K562 (cell line): ENCODE measurements at regions not wholly inside any gene's neighbourhood (a gene's known extent, or its start where the extent isn't known, plus 50 kb on each side); places are given as distances from the start of the nearest gene placed in this dataset.

Source experiments
- BDP1 ChIP-seq: IDR thresholded peaks from 3 replicates; pipeline ENCODE4 v1.6.1; 2011; ENCODE audit not compliant: insufficient read length, insufficient read depth
- BRF2 ChIP-seq: IDR thresholded peaks from 3 replicates; pipeline ENCODE4 v1.6.1; 2011; ENCODE audit warnings: borderline replicate concordance, mild to moderate bottlenecking; ENCODE audit not compliant: insufficient read length, insufficient read depth
- CBFA2T2 ChIP-seq: fragments of 450-650 bp; conservative IDR thresholded peaks from 2 replicates; pipeline ENCODE4 v1.6.1; 2017; ENCODE audit warnings: mild to moderate bottlenecking
- CEBPZ ChIP-seq: fragments of 150-350 bp; IDR thresholded peaks from 2 replicates; pipeline ENCODE4 v1.6.1; 2014; ENCODE audit warnings: low read depth, mild to moderate bottlenecking, low read length, borderline replicate concordance
- CREBBP ChIP-seq: IDR thresholded peaks from one replicate; pipeline ENCODE4 v1.6.1; 2012; ENCODE audit warnings: low read depth, mild to moderate bottlenecking, control low read depth, inconsistent platforms, low read length
- ETV5 ChIP-seq: sonication (generic); formaldehyde crosslinking; IDR thresholded peaks from 2 replicates; pipeline ENCODE4 v1.4.0; 2020; ENCODE audit warnings: low read depth, mild to moderate bottlenecking, missing genetic modification reagents
- FOXJ2 ChIP-seq: fragments of 200-800 bp; sonication (Bioruptor generic); IDR thresholded peaks from 2 replicates; pipeline ENCODE4 v1.6.1; 2016; ENCODE audit warnings: missing genetic modification characterization, missing compliant biosample characterization
- GMEB1 ChIP-seq: fragments of 250-450 bp; sonication (Bioruptor Pico); IDR thresholded peaks from 2 replicates; pipeline ENCODE4 v1.4.0; 2020; ENCODE audit warnings: mild to moderate bottlenecking
- IFI16 ChIP-seq: fragments of 250-450 bp; sonication (Bioruptor Pico); IDR thresholded peaks from 2 replicates; pipeline ENCODE4 v2.1.2; 2022; ENCODE audit warnings: mild to moderate bottlenecking, inconsistent platforms
- KAT8 ChIP-seq: fragments of 450-650 bp; IDR thresholded peaks from 2 replicates; pipeline ENCODE4 v1.6.1; 2016; ENCODE audit warnings: low read depth, mild to moderate bottlenecking
- KLF6 ChIP-seq: fragments of 250-450 bp; sonication (Bioruptor Pico); IDR thresholded peaks from 2 replicates; pipeline ENCODE4 v1.4.0; 2020; ENCODE audit warnings: mild to moderate bottlenecking, moderate library complexity, borderline replicate concordance
- MED1 ChIP-seq: sonication (generic); formaldehyde crosslinking; IDR thresholded peaks from 2 replicates; pipeline ENCODE4 v1.8.1; 2023; ENCODE audit warnings: missing genetic modification reagents, borderline replicate concordance
- NCOA6 ChIP-seq: fragments of 450-650 bp; IDR thresholded peaks from 2 replicates; pipeline ENCODE4 v1.6.1; 2017; ENCODE audit warnings: mild to moderate bottlenecking
- PREB ChIP-seq: sonication (generic); formaldehyde crosslinking; IDR thresholded peaks from 2 replicates; pipeline ENCODE4 v1.8.1; 2023; ENCODE audit warnings: mild to moderate bottlenecking, missing genetic modification reagents
- SIN3A ChIP-seq, 2 experiments: fragments of 150-350 bp in 1 of 2; IDR thresholded peaks; 2 replicates each; pipeline ENCODE4 v1.6.1; 2011 to 2016; ENCODE audit warnings: borderline replicate concordance in 2 of 2, low read depth in 2 of 2, low read length in 2 of 2, mild to moderate bottlenecking in 2 of 2, moderate library complexity in 2 of 2; ENCODE audit not compliant: control insufficient read depth in 1 of 2
- SMARCB1 ChIP-seq: IDR thresholded peaks from 2 replicates; pipeline ENCODE4 v1.6.1; 2011; ENCODE audit warnings: improper control_type of control experiment, low read depth; ENCODE audit not compliant: insufficient read length
- ZFP91 ChIP-seq: sonication (generic); formaldehyde crosslinking; IDR thresholded peaks from 2 replicates; pipeline ENCODE4 v1.8.0; 2022; ENCODE audit warnings: mild to moderate bottlenecking, missing genetic modification reagents
- ZNF263 ChIP-seq: sonication (generic); formaldehyde crosslinking; IDR thresholded peaks from 2 replicates; pipeline ENCODE4 v1.8.0; 2022; ENCODE audit warnings: mild to moderate bottlenecking, missing genetic modification reagents, borderline replicate concordance
- ZNF75A ChIP-seq: fragments of 450-650 bp; formaldehyde crosslinking; IDR thresholded peaks from 2 replicates; pipeline ENCODE4 v1.4.0; 2020; ENCODE audit warnings: mild to moderate bottlenecking
- ZNF780A ChIP-seq: fragments of 250-450 bp; sonication (Bioruptor Pico); IDR thresholded peaks from 2 replicates; pipeline ENCODE4 v1.5.0; 2021; ENCODE audit warnings: mild to moderate bottlenecking

GRCh38 chr3:177810162-177810623 is 612.9 kb upstream of the TBL1XR1 start (continued):
- TF ChIP-seq CEBPZ (no peak), BRF2 (no peak), ZNF263 (CRISPR knock-in tag) (no peak), PREB (CRISPR knock-in tag) (no peak), CREBBP (no peak), IFI16 (no peak), KAT8 (no peak), FOXJ2 (tag) (peak; percentile 75), BDP1 (no peak), ETV5 (no peak), KLF6 (CRISPR knock-in tag) (no peak), CBFA2T2 (no peak), ZNF780A (no peak), MED1 (CRISPR knock-in tag) (no peak), ZFP91 (CRISPR knock-in tag) (no peak), ZNF75A (CRISPR knock-in tag) (no peak), NCOA6 (no peak), SIN3A (IDR thresholded peaks at IDR 0.05; ENCODE audit: borderline replicate concordance in 2 of 2, control insufficient read depth in 1 of 2, low read depth in 2 of 2, low read length in 2 of 2) (no peak), SMARCB1 (no peak), GMEB1 (CRISPR knock-in tag) (no peak)
